Astrocyte (in vitro differentiated cells and primary cell): ENCODE measurements at regions not wholly inside any gene's neighbourhood (a gene's known extent, or its start where the extent isn't known, plus 50 kb on each side); places are given as distances from the start of the nearest gene placed in this dataset.

ENCODE experiments used
- DNase-seq: peaks from one replicate; pipeline ENCODE4 v3.0.0-alpha.2; 2010; ENCODE audit warnings: low read depth
- FAIRE-seq: peaks from 2 replicates; lab custom pipeline; 2011; peaks lifted over from hg19 to GRCh38; lab: Jason Lieb, UNC
- H2AFZ ChIP-seq: 2 replicates; pipeline ENCODE4 v1.6.0; 2012; ENCODE audit warnings: low read depth, low read length, inconsistent platforms
- H3K27ac ChIP-seq: 2 replicates; pipeline ENCODE4 v1.5.1; 2011; ENCODE audit warnings: low read depth, low read length, inconsistent platforms
- H3K27me3 ChIP-seq: 2 replicates; pipeline ENCODE4 v1.6.0; 2011; ENCODE audit warnings: low read length, inconsistent platforms; ENCODE audit not compliant: insufficient read depth
- H3K36me3 ChIP-seq: 2 replicates; pipeline ENCODE4 v1.5.1; 2011; ENCODE audit warnings: low read length, inconsistent platforms; ENCODE audit not compliant: insufficient read depth
- H3K4me1 ChIP-seq: 2 replicates; pipeline ENCODE4 v1.5.1; 2011; ENCODE audit warnings: low read length, inconsistent platforms; ENCODE audit not compliant: insufficient read depth
- H3K4me2 ChIP-seq: 2 replicates; pipeline ENCODE4 v1.6.0; 2012; ENCODE audit warnings: low read length, inconsistent platforms
- H3K4me3 ChIP-seq: 2 replicates; pipeline ENCODE4 v1.5.1; 2011; ENCODE audit warnings: low read depth, mild to moderate bottlenecking, low read length, inconsistent platforms; ENCODE audit not compliant: insufficient read depth
- H3K79me2 ChIP-seq: 2 replicates; pipeline ENCODE4 v1.6.0; 2012; ENCODE audit warnings: mild to moderate bottlenecking, low read length, inconsistent platforms; ENCODE audit not compliant: insufficient read depth
- H3K9ac ChIP-seq: 2 replicates; pipeline ENCODE4 v1.6.0; 2012; ENCODE audit warnings: mild to moderate bottlenecking, low read length, inconsistent platforms
- H3K9me3 ChIP-seq: 2 replicates; pipeline ENCODE4 v1.5.1; 2012; ENCODE audit warnings: low read depth, mild to moderate bottlenecking, low read length, inconsistent platforms; ENCODE audit not compliant: insufficient read depth
- H4K20me1 ChIP-seq: 2 replicates; pipeline ENCODE4 v1.6.0; 2012; ENCODE audit warnings: low read length, inconsistent platforms; ENCODE audit not compliant: insufficient read depth
- H3K27ac Mint-ChIP-seq: one replicate; pipeline ENCODE4 v1.8.0; 2021; ENCODE audit warnings: mild to moderate bottlenecking, mixed read lengths; ENCODE audit not compliant: unreplicated experiment
- H3K27me3 Mint-ChIP-seq: one replicate; pipeline ENCODE4 v1.8.0; 2021; ENCODE audit warnings: low read depth, mixed read lengths; ENCODE audit not compliant: unreplicated experiment
- H3K36me3 Mint-ChIP-seq: one replicate; pipeline ENCODE4 v1.8.0; 2021; ENCODE audit warnings: low read depth, mixed read lengths; ENCODE audit not compliant: unreplicated experiment
- H3K4me1 Mint-ChIP-seq: one replicate; pipeline ENCODE4 v1.8.0; 2021; ENCODE audit warnings: low read depth, mixed read lengths; ENCODE audit not compliant: unreplicated experiment
- H3K4me3 Mint-ChIP-seq: one replicate; pipeline ENCODE4 v1.8.0; 2021; ENCODE audit warnings: mild to moderate bottlenecking, moderate library complexity, mixed read lengths; ENCODE audit not compliant: unreplicated experiment
- H3K9me3 Mint-ChIP-seq: one replicate; pipeline ENCODE4 v1.8.0; 2021; ENCODE audit warnings: mild to moderate bottlenecking, mixed read lengths; ENCODE audit not compliant: unreplicated experiment
- CTCF ChIP-seq: IDR thresholded peaks from 2 replicates; pipeline ENCODE4 v1.5.1; 2011; ENCODE audit warnings: low read depth, mild to moderate bottlenecking, inconsistent platforms, low read length, moderate library complexity; ENCODE audit not compliant: insufficient read depth
- EZH2 ChIP-seq: IDR thresholded peaks from 2 replicates; pipeline ENCODE4 v1.6.1; 2012; ENCODE audit warnings: mild to moderate bottlenecking, low read length, inconsistent platforms; ENCODE audit not compliant: insufficient read depth

GRCh38 chr1:219000631-219001030 lies 173.0 kb upstream of the LYPLAL1 start:
- H3K27ac Mint-ChIP-seq = no peak overlapping the region

GRCh38 chr1:219010720-219011119 lies 163.0 kb upstream of the LYPLAL1 start:
- Histone ChIP-seq H3K79me2 (no peaks in the 10 kb centered on the region), H2AFZ (no peak overlapping the region), H3K36me3 (no peaks in the 10 kb centered on the region), H3K9me3 (no peaks in the 10 kb centered on the region), H3K27ac (no peak overlapping the region), H3K27me3 (no peaks in the 10 kb centered on the region), H3K4me2 (no peak overlapping the region), H3K4me1 (no peaks in the 10 kb centered on the region), H3K4me3 (no peak overlapping the region), H4K20me1 (no peaks in the 10 kb centered on the region), H3K9ac (no peak overlapping the region)
- FAIRE-seq (no peak), DNase-seq (no peak)
- Mint-ChIP-seq H3K4me1 (no peaks in the 10 kb centered on the region), H3K27me3 (no peaks in the 10 kb centered on the region), H3K9me3 (no peaks in the 10 kb centered on the region), H3K4me3 (no peak overlapping the region), H3K36me3 (no peaks in the 10 kb centered on the region), H3K27ac (no peak overlapping the region)
- TF ChIP-seq CTCF (no peak), EZH2 (no peak)

More at GRCh38 chr1:219000631-219001030, 173.0 kb upstream of the LYPLAL1 start:
- no peak overlapping the region for H3K4me3 Mint-ChIP-seq
- H2AFZ ChIP-seq = no peak overlapping the region
- H3K4me1 Mint-ChIP-seq = peaks cover 7% of the 10 kb centered on the region
- H3K27me3 ChIP-seq = no peaks in the 10 kb centered on the region
- no peaks in the 10 kb centered on the region for H3K4me1 ChIP-seq
- H3K79me2 ChIP-seq = no peaks in the 10 kb centered on the region
- no peaks in the 10 kb centered on the region for H4K20me1 ChIP-seq
- H3K9ac ChIP-seq = no peak overlapping the region
- no peaks in the 10 kb centered on the region for H3K36me3 ChIP-seq
- FAIRE-seq (no peak), DNase-seq (peak; percentile 23)
- no peaks in the 10 kb centered on the region for H3K36me3 Mint-ChIP-seq
- no peaks in the 10 kb centered on the region for H3K9me3 ChIP-seq
- peaks cover 6% of the 10 kb centered on the region for H3K9me3 Mint-ChIP-seq
- H3K27me3 Mint-ChIP-seq = no peaks in the 10 kb centered on the region
- TF ChIP-seq EZH2 = no peak
- TF ChIP-seq CTCF = no peak
- H3K27ac ChIP-seq = no peak overlapping the region
- no peak overlapping the region for H3K4me3 ChIP-seq
- no peak overlapping the region for H3K4me2 ChIP-seq

DNA sequence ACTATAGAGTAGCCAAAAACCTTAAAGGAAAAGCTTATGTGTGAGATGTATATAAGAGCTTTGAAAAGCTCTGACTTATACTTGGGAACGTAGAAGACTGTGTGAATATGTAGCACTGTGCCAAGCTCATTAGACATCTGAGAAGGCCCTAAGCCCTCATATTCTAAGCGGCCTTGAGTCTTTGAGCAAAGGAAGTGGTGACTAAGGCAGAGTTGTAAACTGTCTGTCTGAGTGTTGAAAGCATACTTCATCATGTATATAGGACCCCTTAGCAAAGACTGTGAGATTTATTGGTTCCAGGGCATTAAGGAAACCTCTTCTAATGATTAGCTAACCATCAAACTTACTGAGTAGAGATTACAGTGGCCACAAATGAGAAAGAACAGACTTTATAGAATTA lies 153.3 kb upstream of the LYPLAL1 start:
- no peaks in the 10 kb centered on the region for H4K20me1 ChIP-seq
- Mint-ChIP-seq H3K9me3 (no peaks in the 10 kb centered on the region), H3K27ac (no peak overlapping the region), H3K4me1 (peaks cover 14% of the 10 kb centered on the region), H3K27me3 (no peaks in the 10 kb centered on the region), H3K36me3 (no peaks in the 10 kb centered on the region), H3K4me3 (no peak overlapping the region)
- no peaks in the 10 kb centered on the region for H3K36me3 ChIP-seq
- H3K27ac ChIP-seq = no peak overlapping the region
- no peak overlapping the region for H3K4me2 ChIP-seq
- H3K4me1 ChIP-seq = no peaks in the 10 kb centered on the region
- TF ChIP-seq EZH2 (no peak), CTCF (no peak)
- no peak overlapping the region for H3K4me3 ChIP-seq
- H3K79me2 ChIP-seq = no peaks in the 10 kb centered on the region
- DNase-seq = peak; percentile 12
- no peak overlapping the region for H3K9ac ChIP-seq
- no peak overlapping the region for H2AFZ ChIP-seq
- H3K9me3 ChIP-seq = no peaks in the 10 kb centered on the region
- no peak for FAIRE-seq
- H3K27me3 ChIP-seq = no peaks in the 10 kb centered on the region
